ENCODE measurements at regions not wholly inside any gene's neighbourhood (a gene's known extent, or its start where the extent isn't known, plus 50 kb on each side); places are given as distances from the start of the nearest gene placed in this dataset.

DNA sequence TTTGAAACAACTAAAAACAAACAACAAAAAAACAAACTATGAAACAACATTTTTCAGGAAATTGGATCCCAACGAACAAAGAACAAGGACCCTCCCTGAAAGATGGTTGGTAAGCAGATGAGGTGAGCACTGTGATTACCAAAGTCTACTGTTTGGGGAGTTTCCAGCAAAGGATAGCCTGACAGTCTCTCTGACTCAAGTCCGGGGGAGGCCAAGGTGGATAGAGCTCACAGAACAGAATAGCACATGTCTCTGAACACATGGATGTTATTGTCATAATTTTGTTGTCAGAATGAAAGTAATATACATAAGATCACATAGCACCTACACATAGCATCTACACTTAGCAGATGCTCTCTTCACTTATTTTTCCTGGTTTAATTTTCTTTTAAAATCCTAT, 501.3 kb upstream of the TENM4 start:
- no peak for DNase-seq

DNA sequence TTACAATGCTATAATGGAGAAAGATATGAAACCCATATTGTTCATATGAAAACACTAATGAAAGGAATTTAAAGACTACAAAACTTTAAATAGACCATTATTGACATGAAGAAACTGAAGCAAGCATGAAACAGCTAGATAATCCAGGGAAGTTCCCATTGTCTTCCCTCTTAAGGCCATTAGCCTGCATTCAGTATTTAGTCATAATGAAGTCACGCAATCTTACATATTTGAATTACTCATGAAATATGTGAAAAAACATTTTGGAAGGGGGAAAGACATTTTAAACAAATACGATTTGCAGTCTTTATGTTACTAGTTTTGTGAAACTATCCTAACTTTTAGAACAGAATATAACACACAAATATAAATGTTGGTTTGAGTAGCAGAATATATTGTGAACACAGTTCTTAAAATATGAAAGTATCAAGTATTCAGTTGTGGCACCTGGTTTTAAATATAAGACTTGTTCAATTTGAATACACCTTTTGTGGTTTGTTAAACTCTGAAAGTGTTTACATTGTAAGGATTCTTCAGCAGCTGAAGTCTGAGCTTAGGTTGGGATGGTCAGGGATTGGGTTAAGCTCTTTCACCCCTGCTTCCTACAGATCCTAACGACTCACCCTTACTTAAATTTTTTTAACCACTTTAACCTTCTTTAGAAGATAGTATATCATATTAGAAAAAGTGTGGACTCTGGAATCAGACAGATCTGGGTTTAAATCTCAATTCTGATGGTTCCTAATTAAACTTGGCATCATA, 500.3 kb upstream of the TENM4 start:
- no peak for DNase-seq

- peak; percentile 30 for DNase-seq
Observed at GRCh38 chr11:79940165-79940564, 499.3 kb upstream of the TENM4 start.

DNA sequence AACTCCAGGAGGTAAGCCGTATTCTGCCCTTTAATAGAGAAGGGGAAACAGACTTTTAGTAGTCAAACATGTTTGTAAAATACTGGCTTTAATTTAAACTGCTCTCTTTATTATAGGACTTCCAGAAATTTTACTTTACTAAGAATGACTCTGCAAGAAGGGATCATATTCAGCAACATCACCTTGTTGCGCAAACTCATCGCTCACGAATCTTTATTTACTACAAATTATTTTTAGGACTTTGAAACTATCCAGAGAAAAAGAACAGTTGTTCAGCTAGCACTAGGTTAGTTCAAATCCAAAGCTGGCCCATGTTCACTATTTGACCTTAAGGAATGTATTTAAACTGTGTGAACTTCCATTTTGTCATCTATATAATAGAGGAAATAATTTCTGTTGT, 498.3 kb upstream of the TENM4 start:
- no peak for DNase-seq

- DNase-seq, result no peak
Observed at GRCh38 chr11:79937676-79938334, 497.0 kb upstream of the TENM4 start.

- no peak for DNase-seq
Observed at GRCh38 chr11:79932612-79933011, 491.8 kb upstream of the TENM4 start.

- no peak for DNase-seq
Observed at GRCh38 chr11:79931692-79932091, 490.9 kb upstream of the TENM4 start.

GRCh38 chr11:79926707-79927106, 485.9 kb upstream of the TENM4 start:
- DNase-seq, result no peak

DNA sequence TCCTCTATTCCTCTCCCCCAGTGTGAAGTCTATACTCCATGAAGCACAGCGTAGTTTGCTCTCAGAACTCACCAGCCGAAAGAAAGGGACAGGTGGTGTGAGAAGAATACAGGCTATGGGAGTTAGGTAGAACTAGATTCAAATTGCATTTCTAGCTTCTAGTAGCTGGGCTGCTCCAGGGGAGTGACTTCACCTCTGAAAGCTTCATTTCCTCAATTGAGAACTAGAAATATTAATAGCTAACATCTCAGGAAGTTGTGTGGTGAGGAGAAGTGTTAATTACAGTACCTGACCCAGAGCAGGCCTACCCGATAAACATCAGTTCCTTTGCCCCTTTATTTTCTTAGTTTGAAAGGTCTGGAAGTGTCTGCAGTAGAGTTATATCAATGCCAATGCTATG, 484.7 kb upstream of the TENM4 start:
- DNase-seq, result no peak

GRCh38 chr11:79922641-79923040, 481.8 kb upstream of the TENM4 start:
- DNase-seq, result no peak

DNA sequence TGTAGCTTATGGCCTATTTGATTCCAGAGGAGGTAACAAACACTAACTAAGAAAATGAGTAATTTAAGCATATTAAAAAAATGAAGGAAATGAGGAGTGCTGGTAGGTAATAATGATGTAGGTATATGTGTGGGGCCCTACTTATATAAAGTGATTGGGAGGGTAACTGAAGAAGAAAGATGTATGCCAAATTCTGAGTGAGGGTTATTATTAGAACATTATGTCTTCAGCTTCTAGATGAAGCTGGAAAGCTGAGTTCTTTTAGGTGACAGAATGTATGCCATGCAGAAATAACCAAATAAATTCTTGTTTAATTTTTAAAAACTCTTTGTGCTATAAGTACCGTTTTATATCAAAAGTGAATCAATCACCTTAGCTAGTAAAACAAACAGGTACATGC, 479.6 kb upstream of the TENM4 start:
- no peak for DNase-seq

GRCh38 chr11:79919350-79919749, 478.5 kb upstream of the TENM4 start:
- DNase-seq, result no peak

GRCh38 chr11:79918846-79919245, 478.0 kb upstream of the TENM4 start:
- no peak for DNase-seq

- DNase-seq, result peak; percentile 11
Observed at GRCh38 chr11:79906164-79906563, 465.3 kb upstream of the TENM4 start.

- DNase-seq, result no peak
Observed at GRCh38 chr11:79902493-79902892, 461.7 kb upstream of the TENM4 start.

DNA sequence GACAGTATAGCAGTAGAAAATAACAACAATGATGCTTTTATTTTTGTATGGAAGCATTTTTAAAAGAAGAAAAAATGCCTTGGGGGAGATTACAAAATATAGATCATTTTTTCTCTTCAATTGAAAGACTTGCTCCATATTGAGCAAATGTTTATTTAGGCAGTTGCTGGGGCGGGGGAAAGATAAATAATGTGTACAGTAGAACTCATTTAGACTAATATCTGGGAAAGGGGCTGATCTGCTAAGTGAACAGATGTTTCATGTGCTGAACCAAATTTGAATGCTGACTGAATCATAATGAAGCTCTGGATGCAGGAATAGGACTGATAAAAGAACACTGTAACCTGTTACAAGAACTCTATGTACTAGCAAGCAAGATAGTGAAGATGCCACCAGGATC, 457.1 kb upstream of the TENM4 start:
- DNase-seq, result no peak

DNA sequence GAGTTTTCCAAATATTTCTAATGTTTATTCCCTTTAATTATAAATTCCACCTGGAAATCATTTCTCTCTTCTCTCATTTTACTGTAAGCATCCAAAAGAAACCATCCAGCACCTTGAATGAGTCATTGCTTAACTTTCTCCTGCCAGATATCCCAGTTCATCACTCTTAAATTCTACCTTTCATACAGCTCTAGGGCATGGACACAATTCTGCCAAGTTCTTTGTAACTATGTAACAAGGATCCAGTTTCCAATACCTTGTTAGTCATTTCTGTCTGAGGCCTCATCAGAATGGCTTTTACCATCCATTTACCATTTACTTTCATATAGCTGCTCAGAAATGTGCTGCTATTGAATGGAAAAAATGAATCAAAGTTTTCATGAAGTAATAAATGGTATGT, 455.4 kb upstream of the TENM4 start:
- no peak for DNase-seq

DNA sequence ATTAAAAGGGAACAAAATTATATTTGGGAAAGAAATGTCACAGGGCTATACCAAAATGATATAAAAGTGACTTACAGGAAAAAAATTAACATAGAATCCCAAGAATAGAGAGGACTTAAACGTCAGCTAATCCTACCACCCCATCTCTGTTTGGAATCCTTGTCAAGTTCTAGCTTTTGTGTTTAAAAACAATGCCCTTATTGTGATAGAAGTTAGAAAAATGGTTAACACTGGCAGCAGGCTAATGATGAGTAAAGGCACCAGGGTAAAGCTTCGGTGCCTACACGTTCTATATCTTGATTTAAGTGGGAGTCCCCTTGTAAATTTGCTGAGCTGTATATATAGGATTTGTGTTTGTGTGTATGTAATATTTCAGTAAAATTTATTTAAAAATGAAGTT, 453.3 kb upstream of the TENM4 start:
- no peak for DNase-seq

DNA sequence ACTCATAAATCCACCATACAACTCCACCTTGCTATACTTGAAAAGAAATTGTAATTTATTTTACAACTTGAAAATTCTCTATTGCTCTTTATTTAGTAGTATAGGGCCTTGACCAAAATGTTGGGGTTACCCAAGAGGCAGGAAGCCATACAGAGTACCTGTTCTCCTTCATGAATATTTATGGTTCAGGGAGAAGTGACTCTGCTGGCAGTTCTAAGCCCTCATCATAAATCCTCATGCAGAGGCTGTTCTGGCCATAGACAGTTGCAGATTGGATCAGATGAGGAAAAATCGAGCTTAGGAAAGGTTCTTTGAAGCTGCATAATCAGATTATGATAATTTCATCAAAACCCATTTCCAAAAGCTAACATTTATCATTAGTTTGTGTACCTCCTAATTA, 449.4 kb upstream of the TENM4 start:
- no peak for DNase-seq

GRCh38 chr11:79864882-79865281, 424.1 kb upstream of the TENM4 start:
- no peak for DNase-seq

DNA sequence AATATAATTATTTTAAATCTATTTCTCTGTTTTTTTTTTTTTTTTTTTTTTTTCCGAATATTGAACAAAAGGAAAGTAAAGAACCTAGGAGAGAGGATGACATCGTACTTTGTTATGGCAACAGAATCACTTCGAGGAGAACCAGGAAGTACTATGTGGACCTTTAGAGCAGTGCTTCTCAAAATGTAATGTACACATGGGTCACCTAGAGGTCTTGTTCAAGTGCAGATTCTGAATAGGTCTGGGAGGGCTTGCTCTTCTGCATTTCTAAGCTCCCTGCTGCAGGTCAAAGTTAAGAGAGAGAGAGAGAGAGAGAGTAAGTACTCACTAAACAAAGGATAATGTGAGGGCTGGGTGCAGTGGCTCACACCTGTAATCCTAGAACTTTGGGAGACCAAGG, 419.5 kb upstream of the TENM4 start:
- no peak for DNase-seq

DNA sequence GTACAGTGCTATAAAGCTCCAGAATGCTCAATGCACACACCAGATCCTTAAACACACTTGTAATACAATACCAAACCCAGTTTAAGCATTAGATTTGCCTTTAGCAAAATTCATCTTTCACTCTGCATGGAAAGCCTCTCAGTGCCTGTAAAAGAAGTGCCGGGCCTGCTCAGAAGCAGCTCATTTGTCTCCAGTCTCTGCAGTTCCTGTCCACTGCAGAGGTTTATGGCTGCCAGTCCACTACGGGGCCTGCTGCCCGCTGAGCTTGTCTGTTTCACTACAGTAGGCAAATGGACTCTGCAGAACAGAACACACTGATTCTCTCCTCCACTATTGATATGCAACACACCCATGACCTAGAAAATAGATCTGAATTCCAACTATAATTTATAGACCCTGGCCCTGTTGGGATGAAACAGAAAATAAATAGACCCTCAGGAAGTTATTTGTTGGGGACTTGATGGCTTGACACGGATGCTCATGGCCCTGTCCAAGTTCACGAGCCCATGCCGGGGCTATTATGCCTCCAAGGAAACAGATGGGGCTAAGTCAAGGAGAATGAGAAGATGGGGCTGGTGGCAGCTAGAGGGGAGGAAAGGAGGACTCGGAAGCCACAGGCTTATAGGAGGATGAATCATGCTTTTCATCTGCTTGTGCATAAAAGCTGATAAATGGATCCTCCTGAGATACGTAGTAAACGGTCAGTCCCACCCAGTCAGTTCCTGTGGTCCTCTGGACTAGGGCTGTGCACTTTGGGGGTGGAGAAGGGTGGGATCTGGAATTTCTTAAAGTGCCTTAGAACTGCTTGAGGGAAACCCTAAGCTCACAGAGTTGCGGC, 416.8 kb upstream of the TENM4 start:
- DNase-seq, result no peak

DNA sequence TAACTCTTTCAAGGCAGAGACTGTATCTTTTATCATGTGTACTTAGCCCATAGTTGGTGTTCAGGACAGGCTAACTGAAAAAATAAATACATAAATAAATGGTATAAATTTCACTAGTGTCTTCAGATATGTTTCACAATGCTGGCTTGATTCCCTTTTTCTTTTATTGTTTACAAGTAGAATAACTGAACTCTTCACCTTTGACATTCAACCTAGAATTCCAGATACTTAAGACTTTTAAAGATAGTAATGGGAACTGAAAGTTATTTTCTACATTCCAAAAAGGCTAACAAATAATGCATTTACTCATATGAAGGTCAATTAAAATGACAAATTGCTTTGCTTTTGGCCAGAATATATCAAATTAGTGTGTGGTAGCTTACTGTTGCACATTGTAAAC, 411.3 kb upstream of the TENM4 start:
- peak; percentile 15 for DNase-seq

Measured in left kidney (tissue), 1 donor.